K562 (cell line): ENCODE measurements at regions not wholly inside any gene's neighbourhood (a gene's known extent, or its start where the extent isn't known, plus 50 kb on each side); places are given as distances from the start of the nearest gene placed in this dataset.

Experiments used
- ATF7 ChIP-seq: fragments of 450-650 bp; IDR thresholded peaks from 2 replicates; pipeline ENCODE4 v1.7.1; 2014; ENCODE audit warnings: mild to moderate bottlenecking, moderate library complexity
- E2F3 ChIP-seq: fragments of 250-450 bp; sonication (Bioruptor Pico); IDR thresholded peaks from 2 replicates; pipeline ENCODE4 v1.4.0; 2020; ENCODE audit warnings: mild to moderate bottlenecking
- GABPB2 ChIP-seq: fragments of 250-450 bp; sonication (Bioruptor Pico); conservative IDR thresholded peaks from 2 replicates; pipeline ENCODE4 v1.5.1; 2021; ENCODE audit warnings: mild to moderate bottlenecking
- HDAC3 ChIP-seq: fragments of 450-650 bp; IDR thresholded peaks from 2 replicates; pipeline ENCODE4 v1.6.1; 2018; ENCODE audit warnings: borderline replicate concordance, mild to moderate bottlenecking, moderate library complexity; ENCODE audit not compliant: partially characterized antibody
- HOMEZ ChIP-seq: fragments of 250-450 bp; sonication (Bioruptor Pico); IDR thresholded peaks from 2 replicates; pipeline ENCODE4 v1.4.0; 2020; ENCODE audit warnings: mild to moderate bottlenecking, moderate library complexity
- HOXB6 ChIP-seq: fragments of 250-450 bp; sonication (Bioruptor Pico); IDR thresholded peaks from 2 replicates; pipeline ENCODE4 v1.5.1; 2022; ENCODE audit warnings: mild to moderate bottlenecking, borderline replicate concordance
- KHSRP ChIP-seq: fragments of 450-650 bp; IDR thresholded peaks from 2 replicates; pipeline ENCODE4 v1.6.1; 2017
- MCM2 ChIP-seq: fragments of 450-650 bp; IDR thresholded peaks from 2 replicates; pipeline ENCODE4 v1.6.1; 2017; ENCODE audit warnings: low read depth, mild to moderate bottlenecking
- NR2C1 ChIP-seq, 2 experiments: fragments of 450-650 bp; IDR thresholded peaks; 2 replicates each; pipeline ENCODE4 v1.6.1; 2017; ENCODE audit warnings: mild to moderate bottlenecking in 2 of 2, antibody characterized with exemption in 1 of 2, inconsistent platforms in 1 of 2, missing compliant biosample characterization in 1 of 2, missing genetic modification characterization in 1 of 2
- PCBP2 ChIP-seq: fragments of 200-400 bp; formaldehyde crosslinking; IDR thresholded peaks from 2 replicates; pipeline ENCODE4 v1.6.1; 2018; ENCODE audit warnings: low read length, low read depth, mild to moderate bottlenecking, moderate library complexity; ENCODE audit not compliant: poor library complexity, severe bottlenecking
- PHF20 ChIP-seq: fragments of 450-650 bp; IDR thresholded peaks from 2 replicates; pipeline ENCODE4 v1.6.1; 2018; ENCODE audit not compliant: partially characterized antibody
- PKNOX1 ChIP-seq: fragments of 450-650 bp; IDR thresholded peaks from 2 replicates; pipeline ENCODE4 v1.6.1; 2016
- RB1 ChIP-seq: fragments of 450-650 bp; IDR thresholded peaks from 2 replicates; pipeline ENCODE4 v1.6.1; 2017; ENCODE audit warnings: low read depth, mild to moderate bottlenecking
- SMAD2 ChIP-seq: fragments of 150-350 bp; IDR thresholded peaks from 2 replicates; pipeline ENCODE4 v1.6.1; 2014; ENCODE audit warnings: low read depth, mild to moderate bottlenecking, low read length
- SUPT5H ChIP-seq: fragments of 450-650 bp; IDR thresholded peaks from 2 replicates; pipeline ENCODE4 v1.6.1; 2016
- TBP ChIP-seq: optimal IDR thresholded peaks from 2 replicates; pipeline ENCODE3; 2011; ENCODE audit warnings: low read depth, low read length, improper control_type of control experiment
- TEAD2 ChIP-seq: fragments of 450-650 bp; IDR thresholded peaks from 2 replicates; pipeline ENCODE4 v1.6.1; 2016; ENCODE audit warnings: missing genetic modification characterization, control low read depth, missing compliant biosample characterization
- XRCC3 ChIP-seq: fragments of 450-650 bp; IDR thresholded peaks from 2 replicates; pipeline ENCODE4 v1.6.1; 2017; ENCODE audit warnings: mild to moderate bottlenecking, moderate library complexity
- ZNF384 ChIP-seq: IDR thresholded peaks from 2 replicates; pipeline ENCODE4 v1.6.1; 2012; ENCODE audit warnings: low read depth, low read length, improper control_type of control experiment
- ZNF511 ChIP-seq: sonication (generic); formaldehyde crosslinking; IDR thresholded peaks from 2 replicates; pipeline ENCODE4 v1.8.0; 2022; ENCODE audit warnings: mild to moderate bottlenecking, missing genetic modification reagents
- ZNF609 ChIP-seq: sonication (generic); formaldehyde crosslinking; IDR thresholded peaks from 2 replicates; pipeline ENCODE4 v1.8.1; 2023; ENCODE audit warnings: missing genetic modification reagents, mild to moderate bottlenecking, borderline replicate concordance
- ZNF699 ChIP-seq: fragments of 250-450 bp; sonication (Bioruptor Pico); IDR thresholded peaks from 2 replicates; pipeline ENCODE4 v1.8.0; 2021; ENCODE audit warnings: mild to moderate bottlenecking, moderate library complexity; ENCODE audit not compliant: insufficient replicate concordance
- ZNF785 ChIP-seq: fragments of 250-450 bp; sonication (Bioruptor Pico); IDR thresholded peaks from 2 replicates; pipeline ENCODE4 v1.4.0; 2020; ENCODE audit warnings: mild to moderate bottlenecking

GRCh38 chr16:79867425-79867997, 267.0 kb upstream of the MAF start (continued):
- no peak for TF ChIP-seq SUPT5H
- TF ChIP-seq KHSRP = no peak
- no peak for TF ChIP-seq ZNF699 (CRISPR knock-in tag)
- no peak for TF ChIP-seq PKNOX1
- TF ChIP-seq PCBP2 = no peak
- no peak for TF ChIP-seq HDAC3
- no peak for TF ChIP-seq HOMEZ (CRISPR knock-in tag)
- no peak for TF ChIP-seq GABPB2
- no peak for TF ChIP-seq SMAD2
- no peak for TF ChIP-seq HOXB6 (CRISPR knock-in tag)
- TF ChIP-seq MCM2 = no peak
- no peak for TF ChIP-seq ZNF511
- no peak for TF ChIP-seq ZNF384
- TF ChIP-seq TBP = no peak
- no peak for TF ChIP-seq ATF7
- TF ChIP-seq ZNF785 = no peak
- TF ChIP-seq TEAD2 = no peak
- TF ChIP-seq XRCC3 = no peak
- no peak for TF ChIP-seq PHF20
- no peak for TF ChIP-seq E2F3 (CRISPR knock-in tag)
- TF ChIP-seq NR2C1 (IDR thresholded peaks at IDR 0.05) = 0 out of 2 replicates have a peak, but pooled peaks have one; percentile 12
- peak; percentile 39; the same call in 1 of the 2 replicates for TF ChIP-seq NR2C1 (tag; IDR thresholded peaks at IDR 0.05)
- no peak for TF ChIP-seq ZNF609 (CRISPR knock-in tag)
- TF ChIP-seq RB1 = no peak
